KOPT-K1 (cell line): ENCODE measurements at regions not wholly inside any gene's neighbourhood (a gene's known extent, or its start where the extent isn't known, plus 50 kb on each side); places are given as distances from the start of the nearest gene placed in this dataset.

Experiments
- H3K27ac ChIP-seq: fragments of 200-600 bp; sonication (generic); 2 replicates; pipeline ENCODE4 v1.5.1; 2016; ENCODE audit warnings: antibody characterized with exemption, mild to moderate bottlenecking, low read depth, low read length; ENCODE audit not compliant: poor library complexity, severe bottlenecking
- H3K36me3 ChIP-seq: fragments of 200-600 bp; sonication (generic); 2 replicates; pipeline ENCODE4 v1.5.1; 2017; ENCODE audit warnings: antibody characterized with exemption, mild to moderate bottlenecking, low read length, moderate library complexity; ENCODE audit not compliant: insufficient read depth
- H3K9me3 ChIP-seq: fragments of 200-600 bp; sonication (generic); 2 replicates; pipeline ENCODE4 v1.5.1; 2017; ENCODE audit warnings: antibody characterized with exemption, low read length, mild to moderate bottlenecking; ENCODE audit not compliant: insufficient read depth, poor library complexity, severe bottlenecking

- H3K27ac ChIP-seq, result no peak overlapping the region
Measured at GRCh38 chr2:198471291-198471690, 666.9 kb downstream of the PLCL1 start.

GRCh38 chr2:198468136-198468535, 663.7 kb downstream of the PLCL1 start:
- no peak overlapping the region for H3K27ac ChIP-seq
- H3K36me3 ChIP-seq, result no peaks in the 10 kb centered on the region
- H3K9me3 ChIP-seq, result no peaks in the 10 kb centered on the region

More at GRCh38 chr2:198471291-198471690, 666.9 kb downstream of the PLCL1 start:
- Histone ChIP-seq H3K9me3 (no peaks in the 10 kb centered on the region), H3K36me3 (no peaks in the 10 kb centered on the region)

- Histone ChIP-seq H3K36me3 (no peaks in the 10 kb centered on the region), H3K27ac (no peak overlapping the region)
Measured at GRCh38 chr2:198465970-198466369, 661.6 kb downstream of the PLCL1 start.

GRCh38 chr2:198456418-198456817, 652.0 kb downstream of the PLCL1 start:
- Histone ChIP-seq H3K27ac (no peak overlapping the region), H3K9me3 (no peaks in the 10 kb centered on the region)

More at GRCh38 chr2:198465970-198466369, 661.6 kb downstream of the PLCL1 start:
- H3K9me3 ChIP-seq, result no peaks in the 10 kb centered on the region

GRCh38 chr2:198453866-198454265, 649.5 kb downstream of the PLCL1 start:
- Histone ChIP-seq H3K27ac (no peak overlapping the region), H3K36me3 (no peaks in the 10 kb centered on the region), H3K9me3 (no peaks in the 10 kb centered on the region)

More at GRCh38 chr2:198456418-198456817, 652.0 kb downstream of the PLCL1 start:
- H3K36me3 ChIP-seq, result no peaks in the 10 kb centered on the region

- Histone ChIP-seq H3K9me3 (no peaks in the 10 kb centered on the region), H3K27ac (no peak overlapping the region), H3K36me3 (no peaks in the 10 kb centered on the region)
Measured at GRCh38 chr2:198452327-198452726, 647.9 kb downstream of the PLCL1 start.

- H3K27ac ChIP-seq, result no peak overlapping the region
- no peaks in the 10 kb centered on the region for H3K36me3 ChIP-seq
- H3K9me3 ChIP-seq, result no peaks in the 10 kb centered on the region
Measured at GRCh38 chr2:198448789-198449188, 644.4 kb downstream of the PLCL1 start.

GRCh38 chr2:198444800-198445287, 640.5 kb downstream of the PLCL1 start:
- Histone ChIP-seq H3K9me3 (no peaks in the 10 kb centered on the region), H3K27ac (no peak overlapping the region), H3K36me3 (no peaks in the 10 kb centered on the region)

- Histone ChIP-seq H3K27ac (no peak overlapping the region), H3K9me3 (no peaks in the 10 kb centered on the region), H3K36me3 (no peaks in the 10 kb centered on the region)
Measured at GRCh38 chr2:198441901-198442300, 637.5 kb downstream of the PLCL1 start.

GRCh38 chr2:198441246-198441645, 636.9 kb downstream of the PLCL1 start:
- H3K27ac ChIP-seq, result no peak overlapping the region
- H3K36me3 ChIP-seq, result no peaks in the 10 kb centered on the region
- no peaks in the 10 kb centered on the region for H3K9me3 ChIP-seq

GRCh38 chr2:198440833-198441232, 636.4 kb downstream of the PLCL1 start:
- Histone ChIP-seq H3K9me3 (no peaks in the 10 kb centered on the region), H3K36me3 (no peaks in the 10 kb centered on the region), H3K27ac (no peak overlapping the region)

GRCh38 chr2:198438331-198438730, 633.9 kb downstream of the PLCL1 start:
- Histone ChIP-seq H3K9me3 (no peaks in the 10 kb centered on the region), H3K27ac (no peak overlapping the region), H3K36me3 (no peaks in the 10 kb centered on the region)

GRCh38 chr2:198424112-198424511, 619.7 kb downstream of the PLCL1 start:
- Histone ChIP-seq H3K9me3 (no peaks in the 10 kb centered on the region), H3K27ac (no peak overlapping the region), H3K36me3 (no peaks in the 10 kb centered on the region)

GRCh38 chr2:198417836-198418235, 613.4 kb downstream of the PLCL1 start:
- no peaks in the 10 kb centered on the region for H3K36me3 ChIP-seq
- H3K27ac ChIP-seq, result no peak overlapping the region
- H3K9me3 ChIP-seq, result no peaks in the 10 kb centered on the region

GRCh38 chr2:198414976-198415375, 610.6 kb downstream of the PLCL1 start:
- H3K27ac ChIP-seq, result no peak overlapping the region
- H3K9me3 ChIP-seq, result no peaks in the 10 kb centered on the region
- no peaks in the 10 kb centered on the region for H3K36me3 ChIP-seq

- Histone ChIP-seq H3K27ac (no peak overlapping the region), H3K9me3 (no peaks in the 10 kb centered on the region), H3K36me3 (no peaks in the 10 kb centered on the region)
Measured at GRCh38 chr2:198411936-198412335, 607.5 kb downstream of the PLCL1 start.
